Fibroblast of the aortic adventitia (primary cell): ENCODE measurements at regions not wholly inside any gene's neighbourhood (a gene's known extent, or its start where the extent isn't known, plus 50 kb on each side); places are given as distances from the start of the nearest gene placed in this dataset.

Experiments
- DNase-seq: peaks from one replicate; pipeline ENCODE4 v3.0.0-alpha.2; 2010; ENCODE audit warnings: low read depth
- H3K4me3 ChIP-seq: 2 replicates; pipeline ENCODE4 v1.5.1; 2011; ENCODE audit warnings: low read depth, mild to moderate bottlenecking, control low read depth, low read length, moderate library complexity
- TF ChIP-seq, protein P1 (sequence below): IDR thresholded peaks from 2 replicates; pipeline ENCODE4 v1.5.1; 2011; ENCODE audit warnings: mild to moderate bottlenecking, low read length, control low read depth, inconsistent platforms; ENCODE audit not compliant: insufficient read depth

DNA sequence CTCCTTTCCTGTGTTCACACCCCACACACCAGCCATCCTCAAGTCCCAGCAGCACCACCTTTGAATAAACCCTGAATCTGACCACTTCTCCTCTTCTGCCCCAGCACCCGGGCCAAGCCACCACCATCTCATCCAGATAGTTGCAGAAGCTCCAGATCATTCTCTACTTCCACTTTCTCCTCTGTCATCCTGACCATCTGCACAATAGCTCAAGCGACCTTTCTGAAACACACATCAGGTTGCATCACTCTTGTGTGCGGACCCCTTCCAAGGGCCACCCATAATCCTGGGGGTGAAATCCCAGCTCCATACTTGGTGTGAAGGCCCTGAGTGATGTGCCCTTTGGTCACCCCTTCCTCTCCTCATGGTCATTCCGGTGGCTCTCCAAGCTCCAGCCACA lies 187.4 kb upstream of the GALNT17 start:
- TF ChIP-seq, protein P1, sequence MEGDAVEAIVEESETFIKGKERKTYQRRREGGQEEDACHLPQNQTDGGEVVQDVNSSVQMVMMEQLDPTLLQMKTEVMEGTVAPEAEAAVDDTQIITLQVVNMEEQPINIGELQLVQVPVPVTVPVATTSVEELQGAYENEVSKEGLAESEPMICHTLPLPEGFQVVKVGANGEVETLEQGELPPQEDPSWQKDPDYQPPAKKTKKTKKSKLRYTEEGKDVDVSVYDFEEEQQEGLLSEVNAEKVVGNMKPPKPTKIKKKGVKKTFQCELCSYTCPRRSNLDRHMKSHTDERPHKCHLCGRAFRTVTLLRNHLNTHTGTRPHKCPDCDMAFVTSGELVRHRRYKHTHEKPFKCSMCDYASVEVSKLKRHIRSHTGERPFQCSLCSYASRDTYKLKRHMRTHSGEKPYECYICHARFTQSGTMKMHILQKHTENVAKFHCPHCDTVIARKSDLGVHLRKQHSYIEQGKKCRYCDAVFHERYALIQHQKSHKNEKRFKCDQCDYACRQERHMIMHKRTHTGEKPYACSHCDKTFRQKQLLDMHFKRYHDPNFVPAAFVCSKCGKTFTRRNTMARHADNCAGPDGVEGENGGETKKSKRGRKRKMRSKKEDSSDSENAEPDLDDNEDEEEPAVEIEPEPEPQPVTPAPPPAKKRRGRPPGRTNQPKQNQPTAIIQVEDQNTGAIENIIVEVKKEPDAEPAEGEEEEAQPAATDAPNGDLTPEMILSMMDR, result no peak
- DNase-seq, result no peak

DNA sequence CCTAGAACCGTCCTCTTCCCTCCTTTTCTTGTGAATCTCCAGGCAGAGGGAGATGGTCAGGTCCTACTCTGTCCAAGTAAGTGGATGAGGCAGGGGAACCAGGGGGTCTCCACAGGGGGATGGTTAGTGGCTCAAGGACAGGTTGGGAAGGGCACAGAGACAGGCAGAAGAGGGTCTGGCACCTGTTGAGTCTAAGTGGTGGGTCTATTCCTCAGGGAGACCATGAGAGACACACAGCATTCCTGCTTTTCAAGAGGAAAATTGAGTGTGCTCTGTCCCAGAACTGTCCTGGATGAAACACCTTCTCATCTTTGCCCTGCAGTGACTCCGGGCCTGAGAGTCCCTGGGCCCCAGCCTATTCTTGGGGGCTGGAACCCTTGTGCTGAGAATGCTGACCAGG lies 184.8 kb upstream of the GALNT17 start:
- no peak for DNase-seq
- TF ChIP-seq, protein P1, result no peak
- H3K4me3 ChIP-seq, result no peak overlapping the region

More for the DNA sequence above, 187.4 kb upstream of the GALNT17 start:
- H3K4me3 ChIP-seq, result no peak overlapping the region

DNA sequence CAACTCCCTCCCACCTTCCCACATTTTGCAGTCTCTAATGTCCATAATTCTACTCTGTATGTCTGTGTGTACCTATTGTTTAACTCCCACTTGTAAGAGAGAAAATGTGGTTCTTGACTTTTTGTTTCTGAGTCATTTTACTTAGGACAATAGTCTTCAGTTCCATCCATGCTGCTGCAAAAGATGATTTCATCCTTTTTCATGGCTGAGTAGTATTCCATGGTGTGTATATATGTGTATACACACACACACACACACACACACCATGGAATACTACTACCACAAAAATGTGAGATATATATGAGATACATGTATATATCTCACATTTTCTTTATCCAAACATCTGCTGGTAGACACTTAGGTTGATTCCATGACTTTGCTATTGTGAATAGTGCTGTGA lies 182.1 kb upstream of the GALNT17 start:
- H3K4me3 ChIP-seq, result no peak overlapping the region
- TF ChIP-seq, protein P1, result no peak
- no peak for DNase-seq

DNA sequence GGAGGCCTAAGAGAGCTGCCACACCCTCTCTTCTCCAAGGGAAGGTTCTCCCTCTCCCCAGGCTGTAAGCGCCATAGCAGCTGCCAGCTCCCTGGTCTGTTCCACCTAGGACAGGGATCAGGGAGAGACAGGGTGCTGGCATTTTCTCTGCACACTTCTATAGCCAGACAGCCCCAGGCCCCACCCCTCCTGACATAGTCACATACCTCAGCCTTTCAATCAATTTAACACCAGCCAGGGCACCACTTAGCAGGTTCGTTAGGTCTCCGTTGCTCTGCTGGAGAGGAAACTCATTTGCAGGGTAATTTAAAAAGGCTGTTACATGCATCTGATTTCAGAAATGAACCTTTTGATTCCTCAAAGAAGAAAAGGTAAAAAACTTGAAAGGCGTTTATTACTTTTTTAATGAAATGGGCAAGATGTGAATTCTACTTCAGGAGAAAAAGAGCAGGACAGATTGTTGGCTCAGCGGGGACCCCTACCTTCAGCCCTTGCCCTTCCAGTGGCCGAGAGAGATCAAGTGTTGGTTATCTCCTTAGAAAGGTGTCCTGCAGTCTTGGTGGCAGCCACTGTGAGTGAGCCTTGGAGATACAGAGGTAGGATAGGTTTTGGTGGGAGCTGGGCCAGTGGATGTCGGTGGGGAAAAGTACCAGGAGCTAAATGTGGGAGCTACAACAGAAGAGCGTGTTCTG lies 180.5 kb upstream of the GALNT17 start:
- DNase-seq, result no peak
- TF ChIP-seq, protein P1, result no peak
- H3K4me3 ChIP-seq, result no peak overlapping the region

DNA sequence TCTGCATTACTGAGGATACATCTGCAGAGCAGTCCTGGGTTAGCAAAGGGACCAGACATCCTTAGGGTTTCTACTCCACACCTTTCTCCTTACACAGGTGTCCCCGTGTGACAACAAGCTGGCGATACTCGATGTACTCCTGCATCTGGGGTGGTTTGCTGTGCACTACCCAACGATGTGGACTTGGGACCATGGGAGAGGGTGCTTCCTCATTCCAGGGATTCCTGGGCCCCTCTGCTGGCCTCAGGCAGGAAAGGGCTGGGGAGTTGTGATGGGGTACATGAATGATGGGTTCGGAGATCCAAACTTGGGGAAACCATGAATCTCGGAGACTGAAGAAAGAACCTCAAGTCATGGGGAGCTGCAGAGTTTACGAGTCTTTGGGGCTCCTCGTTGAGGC lies 179.6 kb upstream of the GALNT17 start:
- DNase-seq, result no peak
- no peak overlapping the region for H3K4me3 ChIP-seq
- TF ChIP-seq, protein P1, result no peak

DNA sequence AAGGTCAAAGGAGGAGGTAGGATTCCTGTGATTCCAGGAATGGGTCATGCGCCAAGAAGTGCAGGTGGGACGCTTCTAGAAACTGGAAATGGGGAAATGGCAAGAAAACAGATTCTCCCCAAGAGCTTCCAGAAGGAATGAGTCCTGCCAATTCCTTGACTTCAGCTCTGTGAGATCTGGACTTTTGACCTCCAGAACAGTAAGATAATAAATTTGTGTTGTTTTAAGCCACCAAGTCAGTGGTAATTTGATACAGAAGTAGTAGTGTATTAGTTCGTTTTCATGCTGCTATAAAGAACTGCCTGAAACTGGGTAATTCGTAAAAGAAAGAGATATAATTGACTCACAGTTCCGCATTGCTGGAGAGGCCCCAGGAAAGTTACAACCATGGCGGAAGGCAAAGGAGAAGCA lies 178.6 kb upstream of the GALNT17 start:
- DNase-seq, result no peak
- TF ChIP-seq, protein P1, result no peak
- no peak overlapping the region for H3K4me3 ChIP-seq

DNA sequence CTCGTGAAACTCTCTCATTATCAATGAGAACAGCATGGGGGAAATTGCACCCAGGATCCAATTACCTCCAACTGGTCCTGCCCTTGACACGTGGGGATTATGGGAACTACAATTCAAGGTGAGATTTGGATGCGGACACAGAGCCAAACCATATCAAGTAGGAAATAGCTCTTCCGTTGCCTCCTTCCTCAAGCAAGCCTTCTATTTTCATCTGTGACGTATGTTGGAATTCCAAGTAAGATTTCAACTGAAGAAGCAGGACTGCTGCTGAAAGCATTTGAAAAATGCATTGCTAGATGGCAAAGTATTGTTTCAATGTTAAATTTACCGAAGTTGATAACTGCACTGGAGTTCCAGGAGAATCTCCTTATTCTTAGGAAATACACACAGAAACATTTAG lies 178.1 kb upstream of the GALNT17 start:
- no peak for DNase-seq
- no peak overlapping the region for H3K4me3 ChIP-seq
- TF ChIP-seq, protein P1, result no peak
